SIG-M5 treated with dmso at 0.1 percent for 504 hours (cell line): ENCODE measurements at regions not wholly inside any gene's neighbourhood (a gene's known extent, or its start where the extent isn't known, plus 50 kb on each side); places are given as distances from the start of the nearest gene placed in this dataset.

Experiments used
- DNase-seq: peaks from one replicate; lab custom pipeline; 2025; ENCODE audit not compliant: unreplicated experiment; lab: John Stamatoyannopoulos, UW

GRCh38 chr11:90391756-90392155 is 168.9 kb upstream of the CHORDC1 start:
- DNase-seq, result no peak

DNA sequence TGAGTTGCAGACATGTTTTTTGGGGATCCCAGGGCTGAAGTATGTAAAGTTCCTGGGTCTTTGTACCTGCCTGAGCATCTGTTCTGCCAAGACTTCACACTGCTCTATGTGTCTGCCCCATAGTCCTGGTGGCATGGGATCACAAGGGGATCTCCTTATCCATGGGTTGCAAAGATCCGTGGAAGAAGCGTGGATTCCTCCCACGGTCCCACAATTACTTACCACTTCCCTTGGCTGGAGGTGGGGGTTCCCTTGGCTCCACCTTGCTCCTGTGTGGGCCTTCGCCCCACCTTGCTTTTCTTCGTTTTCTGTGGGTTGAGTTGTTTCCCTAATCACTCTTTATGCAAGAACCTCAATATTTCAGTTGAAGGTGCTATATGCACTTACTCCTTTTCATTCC is 157.4 kb upstream of the CHORDC1 start:
- no peak for DNase-seq

DNA sequence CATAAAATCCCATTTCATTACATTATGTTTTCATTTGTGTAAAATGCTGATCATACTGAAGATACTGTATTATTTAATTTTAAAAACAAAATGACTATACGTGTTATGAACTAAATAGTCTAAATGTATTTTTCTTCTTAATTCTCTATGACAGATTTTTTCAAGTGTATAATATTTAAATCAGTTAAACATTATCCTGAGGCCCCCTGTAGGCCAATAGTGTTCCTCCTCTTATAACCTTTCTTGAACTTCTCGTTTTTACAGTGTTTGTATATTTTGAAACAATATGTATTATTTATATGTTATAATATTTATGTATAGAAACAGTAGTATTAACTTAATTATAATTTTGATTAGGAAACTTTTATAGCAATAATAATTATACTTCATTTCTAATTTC is 151.1 kb upstream of the CHORDC1 start:
- no peak for DNase-seq

DNA sequence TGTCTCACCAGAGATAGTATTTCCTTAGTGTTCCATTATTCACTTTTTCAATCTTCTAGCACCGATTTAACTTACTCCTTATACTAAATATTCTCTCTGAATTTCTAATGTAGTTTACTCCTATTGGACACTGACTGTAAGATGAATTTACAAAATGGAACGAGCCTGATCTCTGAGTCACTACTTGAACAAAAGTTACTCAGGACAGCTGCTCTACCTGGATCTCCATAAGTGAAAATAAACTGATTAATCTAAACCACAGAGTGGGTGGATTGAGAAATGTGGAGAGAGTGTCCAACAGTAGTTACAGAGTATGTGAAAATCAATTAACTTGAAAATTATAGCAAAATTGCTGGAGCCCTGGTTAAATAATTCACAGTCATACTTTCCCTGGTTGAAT is 141.7 kb upstream of the CHORDC1 start:
- DNase-seq, result no peak

DNA sequence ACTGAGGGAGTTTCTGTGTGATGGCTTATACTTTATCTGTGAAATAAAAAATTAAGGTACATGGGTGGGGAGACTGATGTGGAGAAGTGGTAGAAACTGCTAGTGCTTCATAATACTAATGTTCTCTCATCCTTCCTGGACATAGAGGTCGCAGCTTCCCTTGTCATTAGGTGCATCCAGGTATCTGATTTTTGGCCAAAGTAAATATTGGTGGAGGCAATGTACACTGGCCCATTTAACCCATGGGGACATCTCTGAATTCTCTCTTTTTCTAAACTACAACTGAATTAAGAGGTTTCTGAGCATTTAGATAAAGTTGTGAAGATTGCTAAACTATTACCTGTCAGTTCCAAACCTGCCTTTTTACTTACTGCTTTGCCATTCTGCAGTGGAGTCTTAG is 140.9 kb upstream of the CHORDC1 start:
- DNase-seq, result no peak

GRCh38 chr11:90355200-90355599 is 132.4 kb upstream of the CHORDC1 start:
- DNase-seq, result no peak

GRCh38 chr11:90349731-90350130 is 126.9 kb upstream of the CHORDC1 start:
- DNase-seq, result peak; percentile 38

DNA sequence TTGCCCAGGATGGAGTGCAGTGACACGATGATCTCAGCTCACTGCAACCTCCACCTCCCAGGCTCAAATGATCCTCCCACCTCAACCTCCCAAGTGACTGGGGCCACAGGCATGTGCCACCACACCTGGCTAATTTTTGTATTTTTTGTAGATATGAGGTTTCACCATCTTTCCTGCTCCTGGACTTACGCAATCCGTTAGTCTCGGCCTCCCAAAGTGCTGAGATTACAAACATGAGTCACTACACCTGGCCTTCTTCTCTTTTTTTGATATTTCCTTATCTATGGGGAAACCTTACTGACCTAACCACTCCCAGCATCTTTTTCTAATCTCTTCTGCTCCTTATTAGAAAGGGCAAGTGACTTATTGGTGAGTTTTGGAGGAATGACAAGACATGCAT is 121.7 kb upstream of the CHORDC1 start:
- no peak for DNase-seq

GRCh38 chr11:90343673-90344072 is 120.8 kb upstream of the CHORDC1 start:
- peak; percentile 24 for DNase-seq

DNA sequence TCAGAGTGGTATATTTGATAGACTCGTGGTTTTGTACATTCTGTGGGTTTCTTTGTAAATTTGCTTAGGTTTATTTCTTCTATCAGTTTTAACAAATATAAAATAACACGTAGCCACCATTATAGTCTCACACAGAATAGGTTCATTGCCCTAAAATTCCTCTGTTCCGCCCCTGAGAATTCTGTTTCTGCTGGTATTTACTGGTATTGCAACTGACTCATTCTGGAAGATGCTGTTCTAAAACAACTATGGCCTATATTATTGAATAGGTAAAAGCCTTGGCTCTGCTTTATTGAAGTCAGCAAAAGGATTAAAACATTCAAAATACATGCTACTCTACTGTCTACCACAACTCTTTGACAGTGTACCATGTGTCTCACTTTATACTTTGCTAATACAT is 119.1 kb upstream of the CHORDC1 start:
- no peak for DNase-seq

DNA sequence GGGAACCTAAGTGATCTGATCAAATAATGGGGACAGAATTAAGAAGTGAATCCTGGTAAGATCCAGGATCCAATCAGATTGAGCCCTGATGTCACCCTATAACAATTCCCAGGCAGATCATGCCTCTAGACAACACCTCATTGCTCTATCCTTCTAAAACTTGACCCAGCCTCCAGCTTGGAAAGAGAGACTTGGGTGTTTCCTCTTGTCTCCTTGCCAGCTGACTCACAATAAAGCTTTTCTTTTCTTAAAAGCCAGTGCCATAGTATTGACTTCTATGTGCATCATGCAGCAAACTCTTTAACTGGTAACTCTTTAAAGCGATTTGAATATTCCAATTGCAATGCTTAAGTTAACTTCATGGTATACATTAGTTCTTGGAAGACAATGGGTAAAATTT is 109.6 kb upstream of the CHORDC1 start:
- no peak for DNase-seq

GRCh38 chr11:90330632-90331031 is 107.8 kb upstream of the CHORDC1 start:
- DNase-seq, result no peak

DNA sequence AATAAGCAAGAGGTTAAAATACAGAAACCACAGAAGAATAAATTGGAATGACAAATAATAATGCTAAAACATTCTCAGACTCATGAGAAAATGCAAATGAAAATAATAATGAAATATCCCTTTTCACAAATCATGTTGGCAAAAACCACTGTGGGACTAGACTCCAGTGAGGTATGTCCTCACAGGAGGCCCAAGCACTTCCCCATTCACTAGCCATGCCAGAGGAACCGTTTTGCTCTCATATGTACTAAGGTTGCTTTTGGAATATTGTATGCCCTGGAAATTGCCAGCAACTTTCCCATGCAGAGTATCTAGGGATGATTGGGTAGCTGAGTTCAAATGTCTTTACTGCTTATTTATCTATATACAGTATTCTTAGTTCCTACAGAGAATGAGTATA is 106.2 kb upstream of the CHORDC1 start:
- no peak for DNase-seq

GRCh38 chr11:90326647-90327046 is 103.8 kb upstream of the CHORDC1 start:
- peak; percentile 1 for DNase-seq

GRCh38 chr11:90323289-90323688 is 100.4 kb upstream of the CHORDC1 start:
- DNase-seq, result no peak

- no peak for DNase-seq
Observed at GRCh38 chr11:90321018-90321417, 98.2 kb upstream of the CHORDC1 start.

DNA sequence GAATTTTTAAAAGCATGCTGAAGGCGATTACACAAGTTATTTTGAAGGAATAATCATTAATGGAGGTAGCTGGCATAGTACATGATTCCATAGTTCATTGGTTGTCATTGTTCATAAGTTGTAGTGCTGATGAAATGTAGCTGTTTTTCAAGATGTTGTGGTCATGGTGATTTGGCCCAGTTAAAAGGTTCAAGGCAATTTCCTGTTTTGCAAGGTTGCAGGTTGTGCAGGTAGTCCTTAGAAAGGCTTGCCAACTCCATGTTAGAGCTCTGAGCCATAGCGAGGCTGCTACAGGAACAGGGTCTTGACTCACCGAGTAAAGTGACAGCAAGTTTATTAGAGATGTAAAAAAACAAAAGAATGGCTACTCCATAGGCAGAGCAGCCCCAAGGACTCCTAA is 95.8 kb upstream of the CHORDC1 start:
- no peak for DNase-seq

GRCh38 chr11:90310210-90310609 is 87.4 kb upstream of the CHORDC1 start:
- no peak for DNase-seq

- no peak for DNase-seq
Observed at GRCh38 chr11:90309693-90310092, 86.8 kb upstream of the CHORDC1 start.

DNA sequence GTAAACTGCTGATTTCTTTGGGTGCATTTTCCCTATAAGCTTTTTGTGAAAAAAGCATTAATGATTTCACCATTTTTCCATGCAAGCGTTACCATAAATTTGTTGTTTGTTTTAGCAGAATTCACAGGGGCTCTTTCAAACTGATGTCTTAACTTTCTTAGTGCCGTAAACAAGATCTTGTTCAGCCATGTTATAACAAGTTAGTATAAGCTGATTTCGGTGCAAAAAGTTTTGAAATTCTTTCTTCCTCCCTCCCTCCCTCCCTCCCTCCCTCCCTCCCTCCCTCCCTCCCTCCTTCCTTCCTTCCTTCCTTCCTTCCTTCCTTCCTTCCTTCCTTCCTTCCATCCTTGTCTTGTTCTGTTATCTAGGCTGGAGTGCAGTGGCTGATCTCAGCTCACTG is 71.7 kb upstream of the CHORDC1 start:
- DNase-seq, result no peak

- no peak for DNase-seq
Observed at GRCh38 chr11:90294091-90294490, 71.2 kb upstream of the CHORDC1 start.

GRCh38 chr11:90288212-90288821 is 65.5 kb upstream of the CHORDC1 start:
- peak; percentile 37 for DNase-seq

DNA sequence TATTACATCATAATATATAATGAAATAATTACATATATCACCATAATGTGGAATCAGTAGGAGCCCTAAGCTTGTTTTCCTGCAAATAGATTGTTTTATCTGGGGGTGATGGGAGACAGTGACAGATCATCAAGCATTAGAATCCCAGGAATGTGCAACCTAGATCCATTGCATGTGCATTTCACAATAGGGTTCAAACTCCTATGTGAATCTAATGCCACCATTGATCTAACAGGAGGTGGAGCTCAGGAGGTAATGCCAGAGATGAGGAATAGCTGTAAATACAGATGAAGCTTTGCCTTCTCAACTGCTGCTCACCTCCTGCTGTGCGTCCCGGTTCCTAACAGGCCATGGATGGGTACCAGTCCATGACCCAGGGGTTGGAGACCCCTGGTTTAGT is 63.8 kb upstream of the CHORDC1 start:
- no peak for DNase-seq

DNA sequence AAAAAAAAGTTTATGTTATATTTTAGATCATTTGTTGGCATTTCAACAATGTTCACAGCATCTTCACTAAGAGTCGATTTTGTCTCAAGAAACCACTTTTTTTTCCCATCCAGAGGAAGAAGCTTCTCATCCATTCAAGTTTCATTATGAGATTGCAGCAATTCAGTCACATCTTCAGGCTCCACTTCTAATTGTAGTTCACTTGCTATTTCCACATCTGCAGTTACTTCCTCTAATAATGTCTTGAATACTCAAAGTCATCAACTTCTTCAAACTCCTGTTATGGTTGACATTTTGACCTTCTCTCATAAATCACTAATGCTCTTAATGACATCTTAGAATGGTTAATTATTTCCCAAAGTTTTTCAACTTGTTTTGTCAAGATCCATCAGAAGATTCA is 61.3 kb upstream of the CHORDC1 start:
- peak; percentile 21 for DNase-seq
